Neuronal stem cell (in vitro differentiated cells): ENCODE measurements at regions not wholly inside any gene's neighbourhood (a gene's known extent, or its start where the extent isn't known, plus 50 kb on each side); places are given as distances from the start of the nearest gene placed in this dataset.

ENCODE experiments used
- DNase-seq: peaks from one replicate; pipeline ENCODE4 v3.0.0-alpha.2; 2013; ENCODE audit warnings: low spot score
- H2AFZ ChIP-seq: one replicate; pipeline ENCODE4 v1.6.1; 2013; ENCODE audit warnings: mild to moderate bottlenecking, low read length, inconsistent platforms
- H2AK5ac ChIP-seq: 2 replicates; pipeline ENCODE4 v1.6.1; 2013; ENCODE audit warnings: low read depth, mild to moderate bottlenecking, inconsistent platforms, low read length, moderate library complexity, mixed read lengths
- H2BK120ac ChIP-seq: 2 replicates; pipeline ENCODE4 v1.6.1; 2013; ENCODE audit warnings: low read depth, mild to moderate bottlenecking, inconsistent platforms, low read length, moderate library complexity, mixed read lengths
- H2BK12ac ChIP-seq: one replicate; pipeline ENCODE4 v1.6.1; 2013; ENCODE audit warnings: low read length, inconsistent platforms
- H2BK15ac ChIP-seq: 2 replicates; pipeline ENCODE4 v1.6.1; 2013; ENCODE audit warnings: mild to moderate bottlenecking, low read length, inconsistent platforms, mixed read lengths
- H2BK5ac ChIP-seq: one replicate; pipeline ENCODE4 v1.6.1; 2013; ENCODE audit warnings: inconsistent platforms, mild to moderate bottlenecking, low read length, moderate library complexity
- H3K14ac ChIP-seq: one replicate; pipeline ENCODE4 v1.6.1; 2013; ENCODE audit warnings: low read length, inconsistent platforms
- H3K18ac ChIP-seq: 2 replicates; pipeline ENCODE4 v1.6.1; 2013; ENCODE audit warnings: low read length, inconsistent platforms
- H3K23ac ChIP-seq: 2 replicates; pipeline ENCODE4 v1.6.1; 2013; ENCODE audit warnings: low read depth, mild to moderate bottlenecking, mixed read lengths, low read length, inconsistent platforms; ENCODE audit not compliant: poor library complexity
- H3K27ac ChIP-seq: replicated peaks from 3 replicates; pipeline ENCODE4 v1.5.1; 2013; ENCODE audit warnings: low read length, inconsistent platforms
- H3K27me3 ChIP-seq, 3 experiments: 2 replicates each; pipeline ENCODE4 v1.6.1; 2013; ENCODE audit warnings: low read length in 3 of 3, mild to moderate bottlenecking in 2 of 3, inconsistent platforms in 1 of 3, low read depth in 1 of 3, mixed read lengths in 1 of 3, moderate library complexity in 1 of 3; ENCODE audit not compliant: control insufficient read depth in 3 of 3, insufficient read depth in 3 of 3
- H3K36me3 ChIP-seq, 2 donors: replicated peaks in 1 of 2; 2 replicates each; pipeline ENCODE4 v1.6.1; 2013; ENCODE audit warnings: low read length in 2 of 2; ENCODE audit not compliant: control insufficient read depth in 2 of 2, insufficient read depth in 2 of 2
- H3K4ac ChIP-seq: 2 replicates; pipeline ENCODE4 v1.6.1; 2013; ENCODE audit warnings: inconsistent platforms, mild to moderate bottlenecking, low read length, moderate library complexity
- H3K4me1 ChIP-seq, 2 donors: 1 replicate in 1 of 2; 2 replicates in 1 of 2; pipeline ENCODE4 v1.6.1; 2013; ENCODE audit warnings: low read length in 2 of 2, low read depth in 1 of 2; ENCODE audit not compliant: control insufficient read depth in 2 of 2, insufficient read depth in 1 of 2
- H3K4me2 ChIP-seq: one replicate; pipeline ENCODE4 v1.6.1; 2013; ENCODE audit warnings: mild to moderate bottlenecking, low read length, inconsistent platforms; ENCODE audit not compliant: insufficient read depth, poor library complexity, severe bottlenecking
- H3K4me3 ChIP-seq, 2 donors: 2 replicates each; pipeline ENCODE4 v1.5.1; 2013; ENCODE audit warnings: low read length in 2 of 2, mild to moderate bottlenecking in 2 of 2, inconsistent platforms in 1 of 2, moderate library complexity in 1 of 2
- H3K79me1 ChIP-seq: one replicate; pipeline ENCODE4 v1.6.1; 2013; ENCODE audit warnings: low read depth, mild to moderate bottlenecking, inconsistent platforms, low read length, moderate library complexity
- H3K9ac ChIP-seq: one replicate; pipeline ENCODE4 v1.6.1; 2013; ENCODE audit warnings: mild to moderate bottlenecking, low read depth, low read length, inconsistent platforms; ENCODE audit not compliant: poor library complexity
- H3K9me3 ChIP-seq, 2 donors: replicated peaks in 1 of 2; 2 replicates each; pipeline versions ENCODE3 to v1.6.1; 2013; ENCODE audit warnings: low read length in 2 of 2, mild to moderate bottlenecking in 2 of 2, inconsistent platforms in 1 of 2, low read depth in 1 of 2, mixed read lengths in 1 of 2, moderate library complexity in 1 of 2; ENCODE audit not compliant: control insufficient read depth in 2 of 2, insufficient read depth in 1 of 2
- H4K8ac ChIP-seq: one replicate; pipeline ENCODE4 v1.6.1; 2013; ENCODE audit warnings: low read depth, mild to moderate bottlenecking, inconsistent platforms, low read length, moderate library complexity
- H4K91ac ChIP-seq: one replicate; pipeline ENCODE4 v1.6.1; 2013; ENCODE audit warnings: low read length, low read depth, mild to moderate bottlenecking, inconsistent platforms; ENCODE audit not compliant: poor library complexity
- WGBS, 2 donors: extraction: QIAGEN DNeasy Blood & Tissue Kit; methylation state at CpG; one replicate each; pipeline ENCODE4 v1.1.7; 2013; ENCODE audit warnings: missing lambda C conversion rate in 2 of 2, mixed read lengths in 1 of 2; ENCODE audit not compliant: insufficient read length in 2 of 2, insufficient replicate concordance in 1 of 2; ENCODE audit errors: extremely low coverage in 2 of 2; 5-methylcytosine and 5-hydroxymethylcytosine counted together

DNA sequence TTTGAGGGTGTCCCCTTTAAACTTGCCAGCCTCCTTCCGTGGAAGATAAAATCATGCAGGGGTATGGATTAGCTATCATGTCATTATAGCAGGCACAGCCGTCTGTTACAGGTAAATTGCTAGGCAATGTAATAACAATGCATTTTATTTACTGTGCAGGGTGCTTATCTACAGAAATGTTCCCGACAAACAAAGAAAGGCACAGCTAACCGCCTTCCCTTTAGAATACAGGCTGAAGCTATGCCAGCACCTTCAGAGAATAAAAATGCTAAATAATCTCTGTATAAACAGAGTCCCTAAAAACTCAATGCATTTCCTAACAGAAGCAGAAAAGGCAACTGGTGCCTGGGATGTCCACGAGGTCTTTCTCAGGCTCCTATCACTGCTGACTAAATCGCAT lies 239.2 kb downstream of the SPTSSA start:
- Histone ChIP-seq H3K9ac (no peak overlapping the region), H3K79me1 (no peaks in the 10 kb centered on the region), H3K36me3 (no peaks in the 10 kb centered on the region), H3K23ac (no peak overlapping the region), H2BK120ac (no peak overlapping the region), H2BK12ac (no peak overlapping the region), H2AFZ (no peak overlapping the region), H2AK5ac (peak overlapping the region; percentile 2), H4K91ac (no peak overlapping the region), H2BK5ac (no peak overlapping the region), H3K9me3 (no peaks in the 10 kb centered on the region), H4K8ac (no peak overlapping the region), H2BK15ac (no peak overlapping the region), H3K4me1 (peaks cover 7 to 19% of the 10 kb centered on the region in 2 donors), H3K4me3 (no peak overlapping the region), H3K4ac (no peak overlapping the region), H3K27ac (no peak overlapping the region), H3K18ac (no peak overlapping the region), H3K14ac (no peak overlapping the region), H3K27me3 (no peaks in the 10 kb centered on the region), H3K4me2 (no peak overlapping the region)
- DNase-seq = no peak
- WGBS, 2 donors = no CpG with 5 or more reads among the region's 6 CpGs

DNA sequence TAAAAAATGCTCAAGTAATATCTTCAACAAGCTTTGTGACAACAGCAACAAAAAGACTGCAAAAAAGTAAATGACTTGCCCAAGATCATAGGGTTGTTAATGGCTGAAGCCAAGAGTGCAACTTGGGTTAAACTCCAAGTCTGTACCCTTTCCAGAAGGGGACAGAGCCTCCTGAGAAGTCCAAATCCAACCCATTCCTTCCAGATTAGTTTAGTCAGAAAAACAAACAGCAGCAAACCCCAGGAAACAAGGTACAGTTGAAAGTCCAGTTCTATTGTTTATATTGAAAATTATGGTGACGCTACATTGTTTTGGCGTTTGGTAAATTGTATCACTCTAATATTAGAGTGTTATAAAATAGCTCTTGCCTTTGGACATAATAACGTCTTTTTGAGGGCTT lies 239.9 kb downstream of the SPTSSA start:
- Histone ChIP-seq H3K4me2 (no peak overlapping the region), H4K91ac (no peak overlapping the region), H4K8ac (no peak overlapping the region), H2BK12ac (no peak overlapping the region), H3K14ac (no peak overlapping the region), H3K27me3 (no peaks in the 10 kb centered on the region), H3K23ac (no peak overlapping the region), H2BK120ac (no peak overlapping the region), H2BK15ac (no peak overlapping the region), H3K4me1 (peaks cover 7 to 18% of the 10 kb centered on the region in 2 donors), H3K79me1 (no peaks in the 10 kb centered on the region), H3K9me3 (no peaks in the 10 kb centered on the region), H3K4ac (no peak overlapping the region), H2BK5ac (no peak overlapping the region), H3K36me3 (no peaks in the 10 kb centered on the region), H3K18ac (no peak overlapping the region), H2AFZ (no peak overlapping the region), H2AK5ac (no peak overlapping the region), H3K9ac (no peak overlapping the region), H3K27ac (no peak overlapping the region), H3K4me3 (no peak overlapping the region)
- DNase-seq = no peak
- no CpG with 5 or more reads among the region's 3 CpGs for WGBS, 2 donors

DNA sequence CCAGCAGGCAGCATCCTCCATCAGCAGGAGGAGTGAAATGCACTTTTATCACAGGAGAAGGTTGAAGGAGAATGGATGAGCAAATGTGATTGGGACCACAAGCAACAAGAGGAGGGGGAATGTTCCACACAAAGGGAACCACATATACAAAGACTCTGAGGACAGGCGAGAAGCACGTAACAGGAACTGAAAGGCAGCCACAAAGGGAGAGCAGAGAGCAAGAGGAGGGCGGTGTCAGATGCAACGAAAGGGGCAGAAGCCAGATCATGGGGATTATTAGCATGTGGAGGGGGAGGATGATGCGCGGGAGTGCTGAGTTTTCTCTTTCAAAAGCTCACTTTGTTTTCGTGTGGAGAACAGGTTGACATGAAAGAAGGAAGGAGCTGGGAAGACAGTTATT lies 241.1 kb downstream of the SPTSSA start:
- no peaks in the 10 kb centered on the region for H3K27me3 ChIP-seq
- no peak overlapping the region for H2BK12ac ChIP-seq
- no peaks in the 10 kb centered on the region for H3K36me3 ChIP-seq
- no peak overlapping the region for H3K18ac ChIP-seq
- no peaks in the 10 kb centered on the region for H3K79me1 ChIP-seq
- no CpG with 5 or more reads among the region's 7 CpGs for WGBS, 2 donors
- no peak overlapping the region for H4K8ac ChIP-seq
- no peak overlapping the region for H2BK120ac ChIP-seq
- H3K4me2 ChIP-seq = no peak overlapping the region
- H2BK5ac ChIP-seq = no peak overlapping the region
- no peak overlapping the region for H3K27ac ChIP-seq
- no peaks in the 10 kb centered on the region for H3K9me3 ChIP-seq
- DNase-seq = no peak
- H2AFZ ChIP-seq = peak overlapping the region; percentile 41
- no peak overlapping the region for H2AK5ac ChIP-seq
- H3K23ac ChIP-seq = no peak overlapping the region
- no peak overlapping the region for H3K9ac ChIP-seq
- H3K4me1 ChIP-seq = peaks cover 7 to 18% of the 10 kb centered on the region in 2 donors
- no peak overlapping the region for H4K91ac ChIP-seq
- no peak overlapping the region for H3K4me3 ChIP-seq
- H3K4ac ChIP-seq = no peak overlapping the region
- no peak overlapping the region for H3K14ac ChIP-seq
- no peak overlapping the region for H2BK15ac ChIP-seq

DNA sequence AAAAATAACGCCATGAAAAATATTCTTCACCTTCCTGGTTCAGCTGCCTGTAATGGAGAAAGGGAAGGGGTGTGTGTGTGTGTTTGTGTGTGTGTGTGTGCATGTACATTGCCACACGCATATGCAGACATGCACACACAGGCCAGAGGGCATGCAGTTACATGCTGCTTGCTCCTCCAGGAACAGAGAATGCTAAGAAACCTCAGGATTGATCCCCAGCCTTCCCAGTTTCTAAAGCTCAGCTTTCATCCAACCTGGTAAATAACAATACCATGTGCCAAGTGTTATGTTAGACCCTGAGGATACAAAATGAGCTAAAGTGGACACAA lies 241.7 kb downstream of the SPTSSA start:
- Histone ChIP-seq H2BK12ac (no peak overlapping the region), H3K27me3 (no peaks in the 10 kb centered on the region), H2AK5ac (no peak overlapping the region), H3K4me2 (no peak overlapping the region), H3K23ac (no peak overlapping the region), H3K4ac (no peak overlapping the region), H3K79me1 (no peaks in the 10 kb centered on the region), H3K9me3 (no peaks in the 10 kb centered on the region), H3K18ac (peak overlapping the region; percentile 55), H2BK5ac (no peak overlapping the region), H2BK15ac (no peak overlapping the region), H3K27ac (no peak overlapping the region), H4K91ac (no peak overlapping the region), H3K14ac (no peak overlapping the region), H2BK120ac (no peak overlapping the region), H3K4me1 (peaks cover 7 to 18% of the 10 kb centered on the region in 2 donors), H3K9ac (no peak overlapping the region), H3K4me3 (no peak overlapping the region), H4K8ac (no peak overlapping the region), H2AFZ (no peak overlapping the region), H3K36me3 (no peaks in the 10 kb centered on the region)
- DNase-seq = no peak
- WGBS, 2 donors = no CpG with 5 or more reads among the region's 2 CpGs
